Kasumi-1 (cell line): ENCODE measurements at regions not wholly inside any gene's neighbourhood (a gene's known extent, or its start where the extent isn't known, plus 50 kb on each side); places are given as distances from the start of the nearest gene placed in this dataset.

Experiments
- DNase-seq, 2 experiments: peaks; one replicate each; lab custom pipeline; 2025; lab: John Stamatoyannopoulos, UW

DNA sequence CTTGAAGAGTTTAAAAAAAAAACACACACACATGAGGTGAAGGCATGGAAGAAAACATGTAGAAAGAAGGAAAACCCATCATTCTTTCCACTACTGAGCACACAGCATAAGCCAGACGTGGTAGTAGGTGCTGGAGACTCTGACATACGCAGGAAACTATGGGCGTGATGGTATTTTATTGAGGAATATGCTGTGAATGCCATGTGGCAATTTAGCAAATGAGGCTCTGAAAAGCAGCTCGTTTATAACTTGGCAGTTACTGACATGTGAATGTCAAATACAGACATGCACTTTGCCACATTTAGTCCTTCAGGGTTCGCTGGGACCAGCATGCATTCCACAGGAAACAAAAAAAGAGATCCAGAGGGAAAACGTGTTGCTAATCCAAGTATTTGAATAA lies 74.3 kb upstream of the IFNAR2 start:
- DNase-seq, result no peak

- peak in 1 of 2 experiments; percentile 39 for DNase-seq
Observed at GRCh38 chr21:33157303-33157702, 72.4 kb upstream of the IFNAR2 start.

GRCh38 chr21:33158654-33159053 lies 71.1 kb upstream of the IFNAR2 start:
- DNase-seq, result no peak

- no peak for DNase-seq
Observed at GRCh38 chr21:33162436-33162951, 67.2 kb upstream of the IFNAR2 start.

DNA sequence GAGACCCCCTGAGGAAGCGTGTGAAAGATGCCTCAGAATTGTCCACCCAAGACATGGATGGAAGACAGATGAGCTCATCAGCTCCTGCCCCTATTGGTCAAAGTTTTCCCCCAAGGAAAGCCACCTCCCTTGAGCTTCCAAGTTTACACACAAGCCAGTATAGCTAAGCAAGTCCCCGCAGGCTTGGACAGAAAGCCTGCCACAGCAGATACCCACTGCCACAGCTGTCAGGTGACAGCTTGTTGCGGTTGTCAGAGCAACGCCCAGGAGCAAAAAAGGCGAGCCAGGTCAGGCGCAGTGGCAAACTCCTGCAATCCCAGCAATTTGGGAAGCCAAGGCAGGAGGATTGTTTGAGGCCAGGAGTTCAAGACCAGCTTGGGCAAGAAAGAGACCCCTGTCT lies 60.9 kb upstream of the IFNAR2 start:
- no peak for DNase-seq

GRCh38 chr21:33169359-33169758 lies 60.4 kb upstream of the IFNAR2 start:
- no peak for DNase-seq

DNA sequence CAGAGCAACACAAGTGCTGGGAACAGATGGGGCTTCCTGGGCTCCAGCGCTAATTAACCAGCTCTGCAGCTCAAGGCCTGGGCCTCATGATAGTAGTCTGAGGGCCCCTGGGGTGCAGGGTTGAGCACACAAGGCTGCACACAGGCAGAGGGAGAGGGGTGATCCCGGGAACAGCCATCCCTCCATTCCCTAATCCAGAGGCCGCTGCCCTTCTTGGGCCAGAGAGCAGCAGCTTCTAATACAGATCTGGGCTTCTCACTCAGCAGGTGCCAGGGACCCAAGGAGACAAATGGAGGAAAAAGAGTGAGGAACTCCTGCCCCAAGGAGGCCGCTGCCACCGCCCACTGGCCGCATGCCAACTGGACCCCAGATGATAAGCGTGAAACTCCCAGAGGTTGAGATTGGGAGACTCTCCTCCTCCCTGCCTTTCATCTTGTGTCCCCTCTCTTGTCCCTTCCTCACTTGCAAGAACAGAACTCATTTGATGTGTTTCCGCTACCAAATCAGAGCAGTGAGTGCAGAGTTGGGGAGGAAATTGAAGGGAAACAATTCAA lies 58.0 kb upstream of the IFNAR2 start:
- no peak for DNase-seq

DNA sequence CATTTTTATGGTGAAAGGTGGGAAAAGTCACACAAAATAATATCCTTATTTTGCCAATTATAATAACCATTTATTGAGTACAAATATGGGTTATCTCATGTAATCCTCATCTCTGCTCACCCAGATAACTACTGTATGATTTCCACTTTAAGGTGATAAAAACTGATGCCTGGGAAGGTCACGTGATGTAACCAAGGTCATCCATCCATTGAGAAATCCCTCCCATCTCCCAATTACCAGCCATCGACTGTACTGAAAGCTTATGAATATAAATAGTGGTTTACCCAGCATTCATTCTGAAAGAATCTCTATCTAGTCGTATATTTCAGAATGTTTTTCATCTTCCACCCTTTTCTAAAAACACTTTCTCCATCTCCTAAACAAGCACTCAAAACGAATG lies 55.0 kb upstream of the IFNAR2 start:
- no peak for DNase-seq
